ENCODE measurements at regions not wholly inside any gene's neighbourhood (a gene's known extent, or its start where the extent isn't known, plus 50 kb on each side); places are given as distances from the start of the nearest gene placed in this dataset.
"Not testable (repeated sequence)": the region's sequence is repeated elsewhere in the genome, so short reads cannot be mapped to it uniquely, and the experiment has no call there.

- no peak for DNase-seq
- Histone ChIP-seq H3K4me1 (ENCODE audit: control insufficient read depth, insufficient read depth, low read length) (peaks cover 2% of the 10 kb centered on the region), H3K27ac (ENCODE audit: low read length) (no peak overlapping the region), H3K9me3 (ENCODE audit: control insufficient read depth, low read length) (no peaks in the 10 kb centered on the region), H3K27me3 (ENCODE audit: control insufficient read depth, insufficient read depth) (no peaks in the 10 kb centered on the region), H3K4me3 (ENCODE audit: low read length) (no peak overlapping the region)
- intact Hi-C loops (cut with DNase I): no loop called here
- ATAC-seq: peak in 1 of 2 donors; percentile 38
- WGBS: 43% methylated on average over 1 of the region's 1 CpG
These were observed 156.9 kb downstream of the PLCE1 start for GRCh38 chr10:94150541-94151184.

- Histone ChIP-seq H3K4me1 (ENCODE audit: control insufficient read depth, insufficient read depth, low read length) (peaks cover 5% of the 10 kb centered on the region), H3K27ac (ENCODE audit: low read length) (peak overlapping the region; percentile 17), H3K9me3 (ENCODE audit: control insufficient read depth, low read length) (no peaks in the 10 kb centered on the region), H3K27me3 (ENCODE audit: control insufficient read depth, insufficient read depth) (no peaks in the 10 kb centered on the region), H3K4me3 (ENCODE audit: low read length) (no peak overlapping the region)
- ATAC-seq: peak in 1 of 2 donors; percentile 57
- intact Hi-C loops (cut with DNase I): no loop called here
- no peak for DNase-seq
- 69% methylated on average over 4 of the region's 4 CpGs for WGBS
These were observed 162.1 kb downstream of the PLCE1 start for GRCh38 chr10:94155722-94156271.

GRCh38 chr10:94156453-94156852 lies 162.7 kb downstream of the PLCE1 start:
- ATAC-seq (no peak), DNase-seq (no peak)
- WGBS: 63% methylated on average over 3 of the region's 3 CpGs
- Histone ChIP-seq H3K4me1 (ENCODE audit: control insufficient read depth, insufficient read depth, low read length) (peaks cover 4% of the 10 kb centered on the region), H3K9me3 (ENCODE audit: control insufficient read depth, low read length) (no peaks in the 10 kb centered on the region), H3K27me3 (ENCODE audit: control insufficient read depth, insufficient read depth) (no peaks in the 10 kb centered on the region), H3K4me3 (ENCODE audit: low read length) (no peak overlapping the region), H3K27ac (ENCODE audit: low read length) (peak overlapping the region; percentile 13)
- intact Hi-C loops (cut with DNase I): no loop called here

GRCh38 chr10:94165158-94165611 lies 171.5 kb downstream of the PLCE1 start:
- DNase-seq; H3K9me3 ChIP-seq (ENCODE audit: control insufficient read depth, low read length); ATAC-seq; H3K4me3 ChIP-seq (ENCODE audit: low read length); H3K27ac ChIP-seq (ENCODE audit: low read length); H3K27me3 ChIP-seq (ENCODE audit: control insufficient read depth, insufficient read depth); intact Hi-C loops (cut with DNase I); H3K4me1 ChIP-seq (ENCODE audit: control insufficient read depth, insufficient read depth, low read length): not testable (repeated sequence)
- WGBS: 78% methylated on average over 8 of the region's 12 CpGs

GRCh38 chr10:94172332-94172731 lies 178.6 kb downstream of the PLCE1 start:
- no peak overlapping the region for H3K4me3 ChIP-seq (ENCODE audit: low read length)
- no peaks in the 10 kb centered on the region for H3K4me1 ChIP-seq (ENCODE audit: control insufficient read depth, insufficient read depth, low read length)
- intact Hi-C loops (cut with DNase I): no loop called here
- DNase-seq (no peak), ATAC-seq (no peak)
- no peaks in the 10 kb centered on the region for H3K9me3 ChIP-seq (ENCODE audit: control insufficient read depth, low read length)
- H3K27ac ChIP-seq (ENCODE audit: low read length): no peak overlapping the region
- 85% methylated on average over 2 of the region's 2 CpGs for WGBS
- no peaks in the 10 kb centered on the region for H3K27me3 ChIP-seq (ENCODE audit: control insufficient read depth, insufficient read depth)

GRCh38 chr10:94173594-94173993 lies 179.9 kb downstream of the PLCE1 start:
- ATAC-seq (no peak), DNase-seq (no peak)

GRCh38 chr10:94174838-94175237 lies 181.1 kb downstream of the PLCE1 start:
- intact Hi-C loops (cut with DNase I): no loop called here
- Histone ChIP-seq H3K27me3 (ENCODE audit: control insufficient read depth, insufficient read depth) (no peaks in the 10 kb centered on the region), H3K9me3 (ENCODE audit: control insufficient read depth, low read length) (no peaks in the 10 kb centered on the region), H3K4me3 (ENCODE audit: low read length) (no peak overlapping the region), H3K4me1 (ENCODE audit: control insufficient read depth, insufficient read depth, low read length) (no peaks in the 10 kb centered on the region), H3K27ac (ENCODE audit: low read length) (no peak overlapping the region)
- no peak for ATAC-seq
- DNase-seq: no peak

More at GRCh38 chr10:94173594-94173993, 179.9 kb downstream of the PLCE1 start:
- 46% methylated on average over 3 of the region's 3 CpGs for WGBS
- intact Hi-C loops (cut with DNase I): no loop called here
- no peaks in the 10 kb centered on the region for H3K27me3 ChIP-seq (ENCODE audit: control insufficient read depth, insufficient read depth)
- no peak overlapping the region for H3K4me3 ChIP-seq (ENCODE audit: low read length)
- no peaks in the 10 kb centered on the region for H3K9me3 ChIP-seq (ENCODE audit: control insufficient read depth, low read length)
- no peak overlapping the region for H3K27ac ChIP-seq (ENCODE audit: low read length)
- no peaks in the 10 kb centered on the region for H3K4me1 ChIP-seq (ENCODE audit: control insufficient read depth, insufficient read depth, low read length)

GRCh38 chr10:94178475-94179253 lies 184.1 kb downstream of the NOC3L start:
- H3K27me3 ChIP-seq (ENCODE audit: control insufficient read depth, insufficient read depth): no peaks in the 10 kb centered on the region
- H3K4me1 ChIP-seq (ENCODE audit: control insufficient read depth, insufficient read depth, low read length): no peaks in the 10 kb centered on the region
- intact Hi-C loops (cut with DNase I): no loop called here
- no peak overlapping the region for H3K27ac ChIP-seq (ENCODE audit: low read length)
- 44% methylated on average over 5 of the region's 5 CpGs for WGBS
- H3K4me3 ChIP-seq (ENCODE audit: low read length): no peak overlapping the region
- no peak for DNase-seq
- peak; percentile 22 to 61 for ATAC-seq
- H3K9me3 ChIP-seq (ENCODE audit: control insufficient read depth, low read length): no peaks in the 10 kb centered on the region

- H3K9me3 ChIP-seq (ENCODE audit: control insufficient read depth, low read length): no peaks in the 10 kb centered on the region
- intact Hi-C loops (cut with DNase I): no loop called here
- no peak for DNase-seq
- 80% methylated on average over 2 of the region's 2 CpGs for WGBS
- no peak overlapping the region for H3K27ac ChIP-seq (ENCODE audit: low read length)
- H3K4me3 ChIP-seq (ENCODE audit: low read length): no peak overlapping the region
- ATAC-seq: no peak
- H3K27me3 ChIP-seq (ENCODE audit: control insufficient read depth, insufficient read depth): no peaks in the 10 kb centered on the region
- no peaks in the 10 kb centered on the region for H3K4me1 ChIP-seq (ENCODE audit: control insufficient read depth, insufficient read depth, low read length)
These were observed 182.2 kb downstream of the NOC3L start for GRCh38 chr10:94180576-94180975.

GRCh38 chr10:94183666-94184264 lies 179.0 kb downstream of the NOC3L start:
- no peak overlapping the region for H3K4me3 ChIP-seq (ENCODE audit: low read length)
- intact Hi-C loops (cut with DNase I): no loop called here
- no peaks in the 10 kb centered on the region for H3K4me1 ChIP-seq (ENCODE audit: control insufficient read depth, insufficient read depth, low read length)
- DNase-seq (no peak), ATAC-seq (no peak)
- no peaks in the 10 kb centered on the region for H3K9me3 ChIP-seq (ENCODE audit: control insufficient read depth, low read length)
- 85% methylated on average over 7 of the region's 7 CpGs for WGBS
- H3K27me3 ChIP-seq (ENCODE audit: control insufficient read depth, insufficient read depth): no peaks in the 10 kb centered on the region
- H3K27ac ChIP-seq (ENCODE audit: low read length): no peak overlapping the region

GRCh38 chr10:94186722-94187121 lies 176.0 kb downstream of the NOC3L start:
- intact Hi-C loops (cut with DNase I): no loop called here
- 49% methylated on average over 2 of the region's 2 CpGs for WGBS

More at GRCh38 chr10:94186722-94187121, 176.0 kb downstream of the NOC3L start:
- ATAC-seq (no peak), DNase-seq (no peak)
- H3K27me3 ChIP-seq (ENCODE audit: control insufficient read depth, insufficient read depth): no peaks in the 10 kb centered on the region
- no peaks in the 10 kb centered on the region for H3K4me1 ChIP-seq (ENCODE audit: control insufficient read depth, insufficient read depth, low read length)
- H3K9me3 ChIP-seq (ENCODE audit: control insufficient read depth, low read length): no peaks in the 10 kb centered on the region
- H3K27ac ChIP-seq (ENCODE audit: low read length): no peak overlapping the region
- no peak overlapping the region for H3K4me3 ChIP-seq (ENCODE audit: low read length)

Measured in right cardiac atrium (tissue), 5 donors.